Trophoblast cell (in vitro differentiated cells and primary cell): ENCODE measurements at regions not wholly inside any gene's neighbourhood (a gene's known extent, or its start where the extent isn't known, plus 50 kb on each side); places are given as distances from the start of the nearest gene placed in this dataset.

ENCODE experiments used
- DNase-seq, 2 donors: peaks; one replicate each; pipeline ENCODE4 v3.0.0-alpha.2; 2016
- H2AFZ ChIP-seq: 2 replicates; pipeline ENCODE4 v1.6.1; 2013; ENCODE audit warnings: low read length, moderate library complexity, mild to moderate bottlenecking; ENCODE audit not compliant: insufficient read depth, poor library complexity
- H2AK5ac ChIP-seq: 2 replicates; pipeline ENCODE4 v1.6.1; 2013; ENCODE audit warnings: mild to moderate bottlenecking, low read length
- H2BK120ac ChIP-seq: 2 replicates; pipeline ENCODE4 v1.6.1; 2013; ENCODE audit warnings: low read length, mild to moderate bottlenecking, moderate library complexity; ENCODE audit not compliant: insufficient read depth, poor library complexity
- H2BK12ac ChIP-seq: 2 replicates; pipeline ENCODE4 v1.6.1; 2013; ENCODE audit warnings: mild to moderate bottlenecking, low read length, moderate library complexity
- H2BK5ac ChIP-seq: 2 replicates; pipeline ENCODE4 v1.6.1; 2013; ENCODE audit warnings: low read length, low read depth, moderate library complexity, mild to moderate bottlenecking; ENCODE audit not compliant: poor library complexity
- H3K14ac ChIP-seq: 2 replicates; pipeline ENCODE4 v1.6.1; 2013; ENCODE audit warnings: mild to moderate bottlenecking, low read length
- H3K18ac ChIP-seq: 2 replicates; pipeline ENCODE4 v1.6.1; 2013; ENCODE audit warnings: mild to moderate bottlenecking, low read length
- H3K23ac ChIP-seq: 2 replicates; pipeline ENCODE4 v1.6.1; 2013; ENCODE audit warnings: low read length
- H3K27ac ChIP-seq: 2 replicates; pipeline ENCODE4 v1.5.1; 2013; ENCODE audit warnings: low read depth, mild to moderate bottlenecking, inconsistent platforms, low read length, moderate library complexity
- H3K27me3 ChIP-seq: 2 replicates; pipeline ENCODE4 v1.6.1; 2013; ENCODE audit warnings: inconsistent platforms, mild to moderate bottlenecking, low read length, moderate library complexity; ENCODE audit not compliant: insufficient read depth
- H3K36me3 ChIP-seq, 2 experiments: 1 replicate in 1 of 2; 2 replicates in 1 of 2; pipeline ENCODE4 v1.6.1; 2013; ENCODE audit warnings: low read length in 2 of 2, mild to moderate bottlenecking in 2 of 2, moderate library complexity in 1 of 2; ENCODE audit not compliant: insufficient read depth in 2 of 2, control insufficient read depth in 1 of 2
- H3K4ac ChIP-seq: 2 replicates; pipeline ENCODE4 v1.6.1; 2013; ENCODE audit warnings: low read depth, mild to moderate bottlenecking, low read length, moderate library complexity
- H3K4me1 ChIP-seq, 2 experiments: 1 replicate in 1 of 2; 2 replicates in 1 of 2; pipeline ENCODE4 v1.6.1; 2013; ENCODE audit warnings: low read length in 2 of 2, mild to moderate bottlenecking in 2 of 2, moderate library complexity in 1 of 2; ENCODE audit not compliant: insufficient read depth in 2 of 2, control insufficient read depth in 1 of 2
- H3K4me2 ChIP-seq: 2 replicates; pipeline ENCODE4 v1.6.1; 2013; ENCODE audit warnings: inconsistent platforms, mild to moderate bottlenecking, low read length, moderate library complexity
- H3K4me3 ChIP-seq: 2 replicates; pipeline ENCODE4 v1.5.1; 2013; ENCODE audit warnings: mild to moderate bottlenecking, low read depth, low read length, inconsistent platforms
- H3K79me1 ChIP-seq: one replicate; pipeline ENCODE4 v1.6.1; 2013; ENCODE audit warnings: low read length
- H3K79me2 ChIP-seq: 2 replicates; pipeline ENCODE4 v1.6.1; 2013; ENCODE audit warnings: low read length, mild to moderate bottlenecking; ENCODE audit not compliant: control insufficient read depth, insufficient read depth, poor library complexity
- H3K9ac ChIP-seq: 2 replicates; pipeline ENCODE4 v1.6.1; 2013; ENCODE audit warnings: mild to moderate bottlenecking, low read length
- H3K9me3 ChIP-seq: 2 replicates; pipeline ENCODE4 v1.6.1; 2013; ENCODE audit warnings: low read depth, mild to moderate bottlenecking, control low read depth, inconsistent platforms, low read length; ENCODE audit not compliant: insufficient read depth
- H4K12ac ChIP-seq: 2 replicates; pipeline ENCODE4 v1.6.1; 2013; ENCODE audit warnings: low read depth, mild to moderate bottlenecking, low read length, moderate library complexity
- H4K8ac ChIP-seq: 2 replicates; pipeline ENCODE4 v1.6.1; 2013; ENCODE audit warnings: low read depth, mild to moderate bottlenecking, low read length, moderate library complexity
- H4K91ac ChIP-seq: one replicate; pipeline ENCODE4 v1.6.1; 2013; ENCODE audit warnings: low read depth, mild to moderate bottlenecking, low read length, moderate library complexity
- WGBS: extraction: QIAGEN DNeasy Blood & Tissue Kit; methylation state at CpG from one replicate; pipeline ENCODE4 v1.1.7; 2013; ENCODE audit warnings: missing lambda C conversion rate; ENCODE audit not compliant: insufficient read length, insufficient coverage; ENCODE audit errors: extremely low coverage; 5-methylcytosine and 5-hydroxymethylcytosine counted together

- no peak overlapping the region for H4K12ac ChIP-seq
- H2BK120ac ChIP-seq: no peak overlapping the region
- no peaks in the 10 kb centered on the region for H3K4me1 ChIP-seq
- H4K91ac ChIP-seq: no peak overlapping the region
- no peak overlapping the region for H3K4me3 ChIP-seq
- H3K36me3 ChIP-seq: no peaks in the 10 kb centered on the region
- DNase-seq: no peak
- H4K8ac ChIP-seq: no peak overlapping the region
- H3K27me3 ChIP-seq: no peaks in the 10 kb centered on the region
- no peak overlapping the region for H2BK12ac ChIP-seq
- no peak overlapping the region for H3K14ac ChIP-seq
- H3K79me1 ChIP-seq: no peaks in the 10 kb centered on the region
- no peaks in the 10 kb centered on the region for H3K79me2 ChIP-seq
- no peak overlapping the region for H3K4ac ChIP-seq
- H3K27ac ChIP-seq: no peak overlapping the region
- H3K18ac ChIP-seq: no peak overlapping the region
- H3K9ac ChIP-seq: no peak overlapping the region
- no peak overlapping the region for H3K4me2 ChIP-seq
- no peaks in the 10 kb centered on the region for H3K9me3 ChIP-seq
- H3K23ac ChIP-seq: no peak overlapping the region
- H2AK5ac ChIP-seq: no peak overlapping the region
- H2AFZ ChIP-seq: no peak overlapping the region
- H2BK5ac ChIP-seq: no peak overlapping the region
- no CpG with 5 or more reads among the region's 3 CpGs for WGBS
Measured at GRCh38 chr9:26319859-26320258, 572.7 kb downstream of the CAAP1 start.

GRCh38 chr9:26313108-26313507 lies 579.5 kb downstream of the CAAP1 start:
- H3K27me3 ChIP-seq: no peaks in the 10 kb centered on the region
- no peak overlapping the region for H3K18ac ChIP-seq
- no peak overlapping the region for H3K27ac ChIP-seq
- no peaks in the 10 kb centered on the region for H3K79me1 ChIP-seq
- H3K9ac ChIP-seq: no peak overlapping the region
- H3K4me1 ChIP-seq: no peaks in the 10 kb centered on the region
- DNase-seq: no peak
- no peaks in the 10 kb centered on the region for H3K79me2 ChIP-seq
- H4K8ac ChIP-seq: no peak overlapping the region
- no peak overlapping the region for H3K4me2 ChIP-seq
- no CpG with 5 or more reads among the region's 1 CpG for WGBS
- no peak overlapping the region for H3K4ac ChIP-seq
- H2BK5ac ChIP-seq: no peak overlapping the region
- no peak overlapping the region for H3K23ac ChIP-seq
- no peak overlapping the region for H2BK12ac ChIP-seq
- H3K4me3 ChIP-seq: no peak overlapping the region
- no peaks in the 10 kb centered on the region for H3K9me3 ChIP-seq
- no peak overlapping the region for H2AFZ ChIP-seq
- H4K12ac ChIP-seq: no peak overlapping the region
- H2BK120ac ChIP-seq: no peak overlapping the region
- H3K14ac ChIP-seq: no peak overlapping the region
- no peak overlapping the region for H4K91ac ChIP-seq
- H2AK5ac ChIP-seq: no peak overlapping the region
- no peaks in the 10 kb centered on the region for H3K36me3 ChIP-seq

- H2BK120ac ChIP-seq: no peak overlapping the region
- H3K9ac ChIP-seq: no peak overlapping the region
- H3K9me3 ChIP-seq: no peaks in the 10 kb centered on the region
- no peak overlapping the region for H2AFZ ChIP-seq
- H3K4ac ChIP-seq: no peak overlapping the region
- no peak overlapping the region for H4K8ac ChIP-seq
- H3K36me3 ChIP-seq: no peaks in the 10 kb centered on the region
- no peak overlapping the region for H4K12ac ChIP-seq
- no peaks in the 10 kb centered on the region for H3K79me1 ChIP-seq
- no peak overlapping the region for H3K4me2 ChIP-seq
- no peak for DNase-seq
- no peak overlapping the region for H2AK5ac ChIP-seq
- no peak overlapping the region for H4K91ac ChIP-seq
- no peaks in the 10 kb centered on the region for H3K79me2 ChIP-seq
- WGBS: no CpG with 5 or more reads among the region's 2 CpGs
- no peak overlapping the region for H3K18ac ChIP-seq
- H2BK12ac ChIP-seq: no peak overlapping the region
- H3K4me1 ChIP-seq: no peaks in the 10 kb centered on the region
- H3K27ac ChIP-seq: no peak overlapping the region
- no peak overlapping the region for H3K4me3 ChIP-seq
- no peaks in the 10 kb centered on the region for H3K27me3 ChIP-seq
- H3K14ac ChIP-seq: no peak overlapping the region
- no peak overlapping the region for H3K23ac ChIP-seq
- no peak overlapping the region for H2BK5ac ChIP-seq
Measured at GRCh38 chr9:26311463-26311995, 581.1 kb downstream of the CAAP1 start.

GRCh38 chr9:26310294-26310693 lies 582.3 kb downstream of the CAAP1 start:
- whole genome bisulfite sequencing: no CpG with 5 or more reads among the region's 3 CpGs
- Histone ChIP-seq H3K4me2 (no peak overlapping the region), H3K4me3 (no peak overlapping the region), H4K8ac (no peak overlapping the region), H2BK5ac (no peak overlapping the region), H3K36me3 (no peaks in the 10 kb centered on the region), H3K27me3 (no peaks in the 10 kb centered on the region), H3K4ac (no peak overlapping the region), H2AFZ (no peak overlapping the region), H4K91ac (no peak overlapping the region), H3K14ac (no peak overlapping the region), H3K4me1 (no peaks in the 10 kb centered on the region), H2BK12ac (no peak overlapping the region), H3K79me1 (no peaks in the 10 kb centered on the region), H2AK5ac (no peak overlapping the region), H3K9me3 (no peaks in the 10 kb centered on the region), H2BK120ac (no peak overlapping the region), H3K79me2 (no peaks in the 10 kb centered on the region), H3K23ac (no peak overlapping the region), H3K18ac (no peak overlapping the region), H3K9ac (no peak overlapping the region), H4K12ac (no peak overlapping the region), H3K27ac (no peak overlapping the region)
- no peak for DNase-seq
